Testis (tissue), 2 donors: ENCODE measurements at regions not wholly inside any gene's neighbourhood (a gene's known extent, or its start where the extent isn't known, plus 50 kb on each side); places are given as distances from the start of the nearest gene placed in this dataset.

Experiments used
- POLR2A ChIP-seq: fragments of 450-650 bp; IDR thresholded peaks from one replicate; pipeline ENCODE4 v1.6.1; 2017; ENCODE audit warnings: antibody characterized with exemption, mild to moderate bottlenecking, moderate library complexity
- TF ChIP-seq, protein P1 (sequence below), 3 experiments: fragments of 450-650 bp in 2 of 3; fragments of 200-600 bp in 1 of 3; sonication (generic) in 1 of 3; IDR thresholded peaks; one replicate each; pipeline ENCODE4 v1.5.1; 2016 to 2019; ENCODE audit warnings: antibody characterized with exemption in 3 of 3, mild to moderate bottlenecking in 2 of 3, moderate library complexity in 1 of 3

DNA sequence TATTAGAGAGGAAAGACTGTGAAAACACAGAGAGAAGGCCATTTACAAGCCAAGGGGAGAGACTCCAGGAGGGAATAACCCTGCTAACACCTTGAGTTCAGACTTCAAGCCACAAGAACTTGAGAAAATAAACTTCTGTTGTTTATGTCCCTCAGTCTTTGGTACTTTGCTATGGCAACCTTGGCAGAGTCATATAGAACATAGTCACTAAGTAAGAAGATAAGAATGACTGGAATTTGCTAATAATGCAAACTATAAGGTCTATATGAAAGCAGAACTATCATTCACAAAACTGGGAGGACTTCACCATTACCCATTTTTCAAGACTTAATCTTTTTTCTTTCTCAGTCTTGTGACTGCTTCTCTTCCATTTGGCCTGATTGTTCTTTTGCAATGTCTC, 767.3 kb upstream of the ADAMTS5 start:
- TF ChIP-seq, protein P1, sequence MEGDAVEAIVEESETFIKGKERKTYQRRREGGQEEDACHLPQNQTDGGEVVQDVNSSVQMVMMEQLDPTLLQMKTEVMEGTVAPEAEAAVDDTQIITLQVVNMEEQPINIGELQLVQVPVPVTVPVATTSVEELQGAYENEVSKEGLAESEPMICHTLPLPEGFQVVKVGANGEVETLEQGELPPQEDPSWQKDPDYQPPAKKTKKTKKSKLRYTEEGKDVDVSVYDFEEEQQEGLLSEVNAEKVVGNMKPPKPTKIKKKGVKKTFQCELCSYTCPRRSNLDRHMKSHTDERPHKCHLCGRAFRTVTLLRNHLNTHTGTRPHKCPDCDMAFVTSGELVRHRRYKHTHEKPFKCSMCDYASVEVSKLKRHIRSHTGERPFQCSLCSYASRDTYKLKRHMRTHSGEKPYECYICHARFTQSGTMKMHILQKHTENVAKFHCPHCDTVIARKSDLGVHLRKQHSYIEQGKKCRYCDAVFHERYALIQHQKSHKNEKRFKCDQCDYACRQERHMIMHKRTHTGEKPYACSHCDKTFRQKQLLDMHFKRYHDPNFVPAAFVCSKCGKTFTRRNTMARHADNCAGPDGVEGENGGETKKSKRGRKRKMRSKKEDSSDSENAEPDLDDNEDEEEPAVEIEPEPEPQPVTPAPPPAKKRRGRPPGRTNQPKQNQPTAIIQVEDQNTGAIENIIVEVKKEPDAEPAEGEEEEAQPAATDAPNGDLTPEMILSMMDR (IDR thresholded peaks at IDR 0.05), result no peak
- no peak for TF ChIP-seq POLR2A
